HK-2 (cell line): ENCODE measurements at regions not wholly inside any gene's neighbourhood (a gene's known extent, or its start where the extent isn't known, plus 50 kb on each side); places are given as distances from the start of the nearest gene placed in this dataset.
A peak's percentile ranks its signal among the peaks of the same experiment; 100 is the strongest.
"Not testable (repeated sequence)": the region's sequence is repeated elsewhere in the genome, so short reads cannot be mapped to it uniquely, and the experiment has no call there.

ENCODE experiments used
- DNase-seq: peaks from one replicate; pipeline ENCODE4 v3.0.0-alpha.2; 2018; ENCODE audit not compliant: unreplicated experiment

DNA sequence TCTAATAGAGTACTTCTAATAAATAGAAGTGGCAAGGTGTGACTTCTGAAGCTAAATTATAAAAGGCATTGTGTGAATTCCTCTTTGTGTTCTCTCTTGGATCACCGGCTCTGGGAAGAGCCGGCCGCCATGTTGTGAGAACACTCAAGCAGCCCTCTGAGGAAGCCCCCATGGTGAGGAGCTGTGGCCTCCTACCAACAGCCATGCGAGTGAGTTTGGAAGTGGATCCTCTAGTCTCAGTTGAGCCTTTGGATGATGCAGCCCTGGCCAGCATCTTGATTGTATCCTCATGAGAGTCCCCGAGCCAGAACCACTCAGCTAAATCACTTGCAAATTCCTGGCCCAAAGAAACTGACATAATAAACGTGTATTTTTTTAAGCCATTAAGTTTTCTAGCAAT, 94.5 kb upstream of the CARD11 start:
- no peak for DNase-seq

- no peak for DNase-seq
Measured at GRCh38 chr7:3138997-3139396, 95.3 kb upstream of the CARD11 start.

- no peak for DNase-seq
Measured at GRCh38 chr7:3140834-3141233, 97.2 kb upstream of the CARD11 start.

- no peak for DNase-seq
Measured at GRCh38 chr7:3141326-3141725, 97.7 kb upstream of the CARD11 start.

DNA sequence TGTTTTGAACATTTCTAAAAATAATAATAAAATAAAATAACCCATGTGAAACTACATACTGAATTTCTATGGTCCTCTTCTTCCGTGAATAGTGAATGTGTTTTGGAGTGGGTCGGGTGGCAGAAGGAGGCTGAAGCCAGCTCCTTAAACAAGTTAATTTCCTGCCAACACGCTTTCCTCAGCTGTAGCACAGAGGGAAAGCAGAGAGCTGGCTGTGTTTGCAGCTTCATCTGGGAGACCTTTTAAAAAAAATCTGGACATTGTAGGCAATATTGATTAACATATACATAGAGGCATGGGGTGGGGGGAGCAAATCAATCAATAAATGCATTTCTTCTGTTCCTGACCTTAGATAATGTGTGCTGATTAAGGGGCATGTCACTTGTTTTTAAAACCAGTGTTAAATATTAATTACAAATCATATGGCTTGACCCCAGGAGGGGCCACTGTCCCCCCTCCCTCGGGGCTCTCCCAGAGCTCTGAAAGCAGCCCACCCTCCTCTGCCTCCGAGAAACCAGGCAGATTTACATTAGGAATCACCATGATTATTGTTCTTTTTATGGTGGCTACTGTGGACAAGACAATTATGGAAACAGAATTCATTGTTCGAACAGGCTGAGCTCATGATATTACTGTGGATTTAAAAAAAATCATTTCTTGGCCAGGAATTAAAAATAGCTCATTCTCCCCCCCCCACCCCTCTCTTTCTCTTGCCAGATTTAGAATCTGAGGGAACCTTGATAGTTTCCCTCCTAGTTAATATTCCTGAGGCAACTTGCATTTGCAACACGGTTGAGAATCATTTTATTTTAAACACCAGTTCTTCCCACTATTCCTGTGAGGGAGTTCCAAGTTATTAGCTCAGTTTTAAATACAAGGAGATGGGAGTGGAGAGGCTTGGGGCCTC, 100.5 kb upstream of the CARD11 start:
- no peak for DNase-seq

GRCh38 chr7:3144776-3145125, 101.1 kb upstream of the CARD11 start:
- DNase-seq: not testable (repeated sequence)

DNA sequence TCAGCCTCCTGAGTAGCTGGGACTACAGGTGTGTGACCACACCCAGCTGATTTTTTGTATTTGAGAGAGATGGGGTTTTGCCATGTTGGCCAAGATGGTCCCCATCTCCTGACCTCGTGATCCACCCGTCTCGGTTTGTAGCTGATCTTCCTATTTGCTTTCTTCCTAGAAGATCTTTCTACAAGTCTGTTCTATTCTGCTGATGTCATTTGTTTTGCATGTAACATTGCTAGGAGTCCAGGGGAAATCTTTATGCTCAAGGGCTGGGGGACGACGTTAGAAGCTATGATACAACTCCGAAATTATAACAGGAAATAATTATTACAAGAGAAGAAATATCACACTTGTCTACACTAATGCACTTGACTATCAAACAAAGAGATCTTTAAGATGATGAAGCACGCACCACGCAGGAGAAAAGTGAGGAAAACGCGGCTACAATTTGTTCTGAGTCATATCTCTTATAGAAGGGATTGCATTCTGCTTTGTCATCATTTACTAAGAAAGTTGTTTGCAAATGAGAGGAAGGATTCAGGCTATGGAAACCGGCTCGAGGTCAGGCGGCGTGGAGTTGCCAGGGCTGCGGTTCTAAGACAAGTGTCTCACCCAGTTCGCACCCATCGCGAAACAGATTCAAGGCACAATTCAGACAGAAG, 103.0 kb upstream of the CARD11 start:
- DNase-seq: no peak

DNA sequence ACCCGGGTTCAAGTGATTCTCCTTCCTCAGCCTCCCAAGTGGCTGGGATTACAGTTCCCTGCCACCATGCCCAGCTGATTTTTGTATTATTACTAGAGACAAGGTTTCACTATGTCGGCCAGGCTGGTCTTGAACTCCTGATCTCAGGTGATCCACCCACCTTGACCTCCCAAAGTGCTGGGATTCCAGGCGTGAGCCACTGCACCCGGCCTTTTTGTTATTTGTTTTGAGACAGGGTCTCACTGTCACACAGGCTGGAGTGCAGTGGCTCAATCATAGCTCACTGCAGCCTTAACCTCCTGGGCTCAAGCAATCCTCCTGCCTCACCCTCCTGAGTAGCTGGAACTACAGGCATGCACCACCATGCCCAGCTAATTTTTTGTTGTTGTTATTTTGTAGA, 104.8 kb upstream of the CARD11 start:
- not testable (repeated sequence) for DNase-seq

GRCh38 chr7:3149231-3149995, 105.7 kb upstream of the CARD11 start:
- no peak for DNase-seq

DNA sequence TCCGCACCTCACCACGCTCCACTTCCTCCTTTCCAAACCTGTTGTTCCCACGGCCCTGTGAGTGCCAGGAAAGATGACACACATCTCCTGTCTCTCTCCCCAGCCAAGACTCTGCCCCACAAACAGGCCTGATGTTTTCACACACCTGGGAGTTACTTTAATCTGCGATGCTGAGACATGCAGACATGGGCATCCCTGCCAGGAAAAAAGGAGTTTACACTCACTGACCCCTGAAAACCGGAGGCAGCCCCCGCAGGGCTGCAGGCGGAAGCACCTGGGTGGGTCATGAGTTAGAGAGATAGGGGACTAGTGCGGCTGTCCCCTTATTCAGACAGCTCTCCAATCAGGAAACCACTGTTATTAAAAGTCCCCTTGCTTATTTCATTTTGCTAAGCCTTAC, 106.4 kb upstream of the CARD11 start:
- no peak for DNase-seq

GRCh38 chr7:3151784-3152183, 108.1 kb upstream of the CARD11 start:
- DNase-seq: no peak

- DNase-seq: no peak
Measured at GRCh38 chr7:3152714-3153113, 109.0 kb upstream of the CARD11 start.

- DNase-seq: no peak
Measured at GRCh38 chr7:3153118-3153517, 109.5 kb upstream of the CARD11 start.

DNA sequence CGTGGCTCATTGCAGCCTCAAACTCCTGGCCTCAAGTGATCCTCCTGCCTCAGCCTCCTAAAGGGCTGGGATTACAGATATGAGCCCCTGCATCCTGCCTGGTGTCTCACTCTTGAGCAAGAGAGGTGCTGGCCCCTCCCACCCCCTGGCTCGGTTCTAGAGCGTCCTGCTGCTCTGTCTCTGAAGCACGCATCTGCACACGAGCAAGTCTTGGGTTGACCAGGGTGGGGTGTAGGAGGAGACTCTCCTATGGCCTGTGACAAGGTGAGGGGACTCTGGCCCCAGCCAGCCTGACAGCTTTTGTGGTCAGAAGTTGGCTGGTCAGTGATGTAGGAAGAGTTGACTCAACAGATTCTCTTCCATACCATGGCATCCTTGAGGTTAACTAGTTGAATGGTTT, 110.7 kb upstream of the CARD11 start:
- no peak for DNase-seq

DNA sequence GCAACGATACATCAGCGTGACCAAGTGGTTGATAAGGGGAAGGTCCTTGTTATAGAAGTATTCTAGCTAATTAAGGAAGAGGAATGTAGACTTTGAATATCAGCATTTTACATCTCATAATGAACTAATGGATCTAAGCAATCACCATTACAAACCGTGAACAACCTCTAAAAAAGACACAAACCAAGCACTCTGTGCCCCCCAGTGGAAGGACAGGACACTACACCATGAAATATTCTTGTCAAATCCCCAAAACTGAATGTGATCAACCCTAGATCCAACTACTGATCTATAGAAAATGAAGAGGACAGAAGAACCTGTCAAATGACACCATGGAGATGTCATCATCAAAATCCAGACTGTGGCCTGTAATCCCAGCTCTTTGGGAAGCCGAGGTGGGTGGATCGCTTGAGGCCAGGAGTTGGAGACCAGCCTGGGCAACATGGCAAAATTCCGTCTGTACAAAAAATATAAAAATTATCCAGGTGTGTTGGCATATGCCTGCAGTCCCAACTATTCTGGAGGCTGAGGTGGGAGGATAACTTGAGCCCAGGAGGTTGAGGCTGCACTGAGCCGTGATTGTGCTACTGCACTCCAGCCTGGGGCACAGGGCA, 111.3 kb upstream of the CARD11 start:
- DNase-seq: peak; percentile 14

- no peak for DNase-seq
Measured at GRCh38 chr7:3156508-3156907, 112.8 kb upstream of the CARD11 start.

GRCh38 chr7:3157566-3158287, 114.1 kb upstream of the CARD11 start:
- DNase-seq: no peak

DNA sequence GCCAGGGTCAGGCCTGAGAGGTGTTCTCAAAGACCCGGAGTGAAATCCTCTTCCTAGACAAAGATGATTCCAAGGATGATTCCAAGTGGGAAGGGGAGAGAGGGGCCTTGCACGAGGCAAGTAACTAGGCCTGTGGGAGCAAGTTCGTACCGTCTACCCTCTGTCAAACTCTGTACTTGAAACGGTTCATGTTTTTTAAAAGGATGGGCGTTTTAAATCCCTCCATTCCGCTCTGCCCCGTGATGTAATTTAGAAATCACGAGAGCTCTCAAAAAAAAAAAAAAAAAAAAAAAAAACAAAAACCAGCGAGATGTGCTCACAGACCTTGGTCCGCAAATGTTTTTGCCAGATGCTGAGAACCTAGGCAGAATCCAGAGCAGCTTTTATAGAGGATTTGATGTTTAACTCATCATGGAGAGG, 114.7 kb upstream of the CARD11 start:
- no peak for DNase-seq

DNA sequence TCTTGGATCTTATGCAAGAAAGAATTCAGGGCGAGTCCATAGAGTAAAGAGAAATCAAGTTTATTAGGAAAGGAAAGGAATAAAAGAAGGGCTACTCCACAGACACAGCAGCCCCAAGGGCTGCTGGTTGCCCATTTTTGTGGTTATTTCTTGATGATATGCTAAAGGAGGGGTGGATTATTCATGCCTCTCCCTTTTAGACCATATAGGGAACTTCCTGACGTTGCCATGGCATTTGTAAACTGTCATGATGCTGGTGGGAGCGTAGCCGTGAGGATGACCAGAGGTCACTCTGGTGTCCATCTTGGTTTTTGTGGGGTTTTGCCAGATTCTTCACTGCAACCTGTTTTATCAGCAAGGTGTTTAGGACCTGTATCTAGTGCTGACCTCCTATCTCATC, 115.4 kb upstream of the CARD11 start:
- no peak for DNase-seq

GRCh38 chr7:3159445-3159844, 115.8 kb upstream of the CARD11 start:
- no peak for DNase-seq

- not testable (repeated sequence) for DNase-seq
Measured at GRCh38 chr7:3159926-3160325, 116.3 kb upstream of the CARD11 start.

DNA sequence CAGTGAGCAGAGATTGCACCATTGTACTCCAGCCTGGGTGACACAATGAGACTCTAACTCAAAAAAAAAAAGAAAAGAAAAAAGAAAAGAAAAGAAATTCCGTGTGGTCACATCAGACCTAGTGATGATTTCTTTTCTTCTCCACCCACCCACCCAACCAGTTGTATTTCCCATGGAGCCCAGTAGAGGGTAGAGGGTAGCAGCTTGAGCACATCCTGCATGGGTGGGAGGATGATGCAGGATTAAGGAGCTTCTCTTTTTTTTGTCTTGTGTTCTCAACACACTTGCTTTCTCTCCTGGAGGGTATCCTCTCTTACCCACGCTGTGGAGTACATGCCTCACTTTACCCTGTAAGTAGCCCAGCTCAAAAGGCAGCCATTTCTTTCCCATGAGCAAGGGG, 118.6 kb upstream of the CARD11 start:
- no peak for DNase-seq
